GF-D8 (cell line): ENCODE measurements at regions not wholly inside any gene's neighbourhood (a gene's known extent, or its start where the extent isn't known, plus 50 kb on each side); places are given as distances from the start of the nearest gene placed in this dataset.

Source experiments
- DNase-seq: peaks from one replicate; lab custom pipeline; 2025; lab: John Stamatoyannopoulos, UW

GRCh38 chr13:22092791-22093560 lies 422.1 kb downstream of the FGF9 start:
- no peak for DNase-seq

GRCh38 chr13:22095794-22096193 lies 424.9 kb downstream of the FGF9 start:
- DNase-seq, result no peak

GRCh38 chr13:22099585-22099984 lies 428.7 kb downstream of the FGF9 start:
- DNase-seq, result no peak

- DNase-seq, result no peak
Measured at GRCh38 chr13:22102271-22102670, 431.4 kb downstream of the FGF9 start.

GRCh38 chr13:22103046-22104027 lies 432.5 kb downstream of the FGF9 start:
- no peak for DNase-seq

GRCh38 chr13:22106058-22106457 lies 435.2 kb downstream of the FGF9 start:
- DNase-seq, result no peak

GRCh38 chr13:22107549-22107948 lies 436.7 kb downstream of the FGF9 start:
- no peak for DNase-seq

- no peak for DNase-seq
Measured at GRCh38 chr13:22108283-22108942, 437.5 kb downstream of the FGF9 start.

GRCh38 chr13:22108979-22109378 lies 438.1 kb downstream of the FGF9 start:
- no peak for DNase-seq

- DNase-seq, result no peak
Measured at GRCh38 chr13:22110368-22110767, 439.5 kb downstream of the FGF9 start.

- DNase-seq, result no peak
Measured at GRCh38 chr13:22111152-22111783, 440.4 kb downstream of the FGF9 start.

- DNase-seq, result no peak
Measured at GRCh38 chr13:22111961-22112360, 441.1 kb downstream of the FGF9 start.

- no peak for DNase-seq
Measured at GRCh38 chr13:22112956-22113745, 442.3 kb downstream of the FGF9 start.

- DNase-seq, result peak; percentile 33
Measured at GRCh38 chr13:22114630-22115311, 443.9 kb downstream of the FGF9 start.

GRCh38 chr13:22118158-22118557 lies 447.3 kb downstream of the FGF9 start:
- no peak for DNase-seq

- DNase-seq, result no peak
Measured at GRCh38 chr13:22120646-22121045, 449.8 kb downstream of the FGF9 start.

- DNase-seq, result no peak
Measured at GRCh38 chr13:22121146-22121739, 450.4 kb downstream of the FGF9 start.

- no peak for DNase-seq
Measured at GRCh38 chr13:22126433-22127021, 455.7 kb downstream of the FGF9 start.

GRCh38 chr13:22127277-22128164 lies 456.6 kb downstream of the FGF9 start:
- no peak for DNase-seq
